NCI-H1105 treated with DMSO at 0.1 percent for 48 hours (cell line): ENCODE measurements at regions not wholly inside any gene's neighbourhood (a gene's known extent, or its start where the extent isn't known, plus 50 kb on each side); places are given as distances from the start of the nearest gene placed in this dataset.
A peak's percentile ranks its signal among the peaks of the same experiment; 100 is the strongest.
"Not testable (repeated sequence)": the region's sequence is repeated elsewhere in the genome, so short reads cannot be mapped to it uniquely, and the experiment has no call there.

ENCODE experiments used
- DNase-seq: peaks from one replicate; lab custom pipeline; 2025; lab: John Stamatoyannopoulos, UW

DNA sequence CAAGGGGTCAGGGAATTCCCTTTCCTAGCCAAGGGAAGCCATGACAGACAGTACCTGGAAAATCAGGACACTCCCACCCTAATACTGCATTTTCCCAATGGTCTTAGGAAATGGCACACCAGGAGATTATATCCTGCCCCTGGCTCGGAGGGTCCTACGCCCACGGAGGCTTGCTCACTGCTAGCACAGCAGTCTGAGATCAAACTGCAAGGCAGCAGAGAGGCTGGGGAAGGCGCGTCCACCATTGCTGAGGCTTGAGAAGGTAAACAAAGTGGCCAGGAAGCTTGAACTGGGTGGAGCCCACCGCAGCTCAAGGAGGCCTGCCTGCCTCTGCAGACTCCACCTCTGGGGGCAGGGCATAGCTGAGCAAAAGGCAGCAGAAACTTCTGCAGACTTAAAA lies 207.1 kb upstream of the OBI1 start:
- not testable (repeated sequence) for DNase-seq

- DNase-seq, result no peak
Observed at GRCh38 chr13:78862446-78862845, 203.5 kb upstream of the OBI1 start.

DNA sequence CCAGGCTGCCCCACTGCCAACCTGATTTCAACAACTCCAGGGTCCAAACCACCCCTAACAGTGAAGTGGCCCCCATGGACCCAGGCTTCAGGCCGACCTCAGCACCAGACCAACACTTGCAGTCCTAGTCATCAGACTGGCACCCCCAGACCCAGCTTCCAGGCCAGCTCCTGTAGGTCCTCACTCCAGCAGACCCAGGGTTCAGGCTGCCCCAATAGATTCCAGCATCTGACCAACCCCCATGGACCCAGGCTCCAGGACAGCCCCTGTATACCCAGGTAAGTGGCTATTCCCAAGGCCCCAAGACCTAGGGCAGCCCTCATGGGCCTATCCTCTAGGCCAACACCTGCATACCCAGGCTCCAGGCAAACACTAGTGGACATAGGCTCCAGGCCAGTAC lies 193.8 kb upstream of the OBI1 start:
- DNase-seq, result no peak

GRCh38 chr13:78845656-78846365 lies 186.9 kb upstream of the OBI1 start:
- DNase-seq, result no peak

GRCh38 chr13:78844106-78844505 lies 185.2 kb upstream of the OBI1 start:
- no peak for DNase-seq

DNA sequence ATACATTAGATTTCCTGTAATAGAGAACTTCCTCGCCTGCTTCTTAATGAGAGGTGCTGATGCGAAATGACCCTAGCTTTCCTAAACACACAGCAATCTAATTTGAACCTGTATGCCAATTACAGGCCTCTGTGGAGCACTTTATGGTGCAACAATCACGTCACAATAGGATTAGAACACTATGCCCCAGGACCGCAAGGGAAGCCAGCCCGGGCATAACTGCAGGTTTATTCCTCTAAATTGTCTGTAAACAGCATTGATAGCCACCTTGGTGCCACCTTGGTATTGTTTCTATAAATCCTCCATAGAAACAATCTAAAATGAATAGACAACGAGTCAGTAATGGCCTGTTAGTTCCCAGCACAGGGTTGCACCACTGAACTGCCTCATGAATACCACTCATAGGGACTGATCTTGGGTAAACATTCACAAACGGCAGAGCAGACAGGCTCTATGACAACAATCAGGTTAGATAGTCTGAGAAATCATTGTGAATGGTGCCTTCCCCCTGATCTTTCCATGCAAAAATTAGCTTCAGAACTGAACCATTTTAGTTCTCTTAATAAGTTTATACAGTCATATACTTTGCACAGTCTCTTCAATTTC lies 182.5 kb upstream of the OBI1 start:
- DNase-seq, result peak; percentile 69

DNA sequence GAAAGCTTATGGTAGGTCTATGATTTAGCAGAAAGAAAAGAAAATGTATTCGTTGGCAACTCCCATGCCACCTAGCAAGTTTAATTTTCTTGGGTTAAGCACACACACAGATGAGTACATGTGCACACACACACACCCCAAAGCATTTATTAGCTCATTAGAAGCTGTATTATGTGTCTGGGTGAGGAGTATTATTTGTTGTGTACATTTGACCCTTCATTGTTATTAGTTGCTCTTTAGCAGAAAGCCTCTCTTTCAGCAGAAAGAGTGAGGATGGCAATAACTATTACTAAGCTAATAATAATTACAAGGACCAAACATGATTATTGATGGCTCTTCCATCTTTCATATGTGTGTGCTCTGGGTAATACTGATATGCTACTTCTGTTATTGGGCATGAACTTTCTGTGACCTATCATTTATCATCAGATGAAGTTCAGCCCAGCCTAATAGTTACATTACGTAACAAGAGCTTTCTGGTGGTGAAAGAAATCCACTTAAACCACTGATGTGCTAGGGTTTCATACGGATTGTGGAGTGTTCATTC lies 177.4 kb upstream of the OBI1 start:
- DNase-seq, result no peak

DNA sequence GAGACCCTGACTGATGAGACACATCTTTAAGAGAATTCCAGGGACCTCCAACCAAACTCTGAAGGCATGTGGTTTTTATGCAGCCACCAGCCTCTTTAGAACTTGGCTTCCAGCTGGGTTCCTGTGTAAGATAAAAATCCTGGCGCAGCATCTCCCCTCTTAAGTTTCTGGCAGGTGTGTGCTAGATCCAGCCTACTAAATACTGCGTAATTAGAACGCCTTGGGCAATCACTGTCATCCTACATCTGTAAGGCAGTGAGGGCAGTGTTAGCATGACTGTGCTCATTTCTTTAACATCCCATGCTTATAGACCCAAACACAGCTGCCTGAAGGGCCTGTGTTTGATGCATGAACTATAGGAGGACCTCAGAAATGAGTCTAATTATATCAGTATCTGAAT lies 173.5 kb upstream of the OBI1 start:
- peak; percentile 32 for DNase-seq

DNA sequence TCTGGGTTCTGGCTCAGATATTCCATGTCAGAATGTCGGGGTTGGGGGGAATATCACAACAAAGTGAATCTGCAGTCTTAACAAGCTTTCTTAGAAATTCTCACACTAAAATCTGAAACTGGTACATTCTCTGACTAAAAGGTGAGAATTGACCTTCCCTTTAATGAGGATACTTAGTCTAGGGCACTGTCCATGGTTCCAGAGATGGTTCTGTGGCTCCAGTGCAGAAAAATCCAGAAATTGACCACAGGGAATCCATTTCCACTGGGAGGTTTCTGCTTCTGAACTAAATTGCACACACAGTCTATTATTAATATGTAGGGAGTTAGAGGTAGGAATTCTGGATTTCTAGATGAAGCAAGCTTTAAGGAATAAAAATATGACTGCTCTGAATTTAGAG lies 171.6 kb upstream of the OBI1 start:
- DNase-seq, result no peak

DNA sequence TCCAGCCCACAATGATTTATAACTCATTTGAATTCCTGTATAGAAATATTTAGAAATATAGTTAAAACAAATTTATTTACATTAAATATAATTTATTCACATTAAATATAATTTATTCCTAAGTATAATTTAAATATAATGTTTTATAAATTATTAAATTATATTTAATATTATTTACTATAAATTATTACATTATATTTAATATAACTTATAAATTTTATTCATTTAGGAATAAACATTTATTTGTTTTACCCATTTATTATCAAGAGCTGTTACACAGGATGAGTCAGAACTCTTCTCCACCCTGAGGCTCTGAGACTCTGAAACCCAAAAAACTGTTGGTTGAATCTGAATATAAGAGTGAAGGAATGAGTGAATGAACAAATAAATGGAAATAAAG lies 170.9 kb upstream of the OBI1 start:
- no peak for DNase-seq

DNA sequence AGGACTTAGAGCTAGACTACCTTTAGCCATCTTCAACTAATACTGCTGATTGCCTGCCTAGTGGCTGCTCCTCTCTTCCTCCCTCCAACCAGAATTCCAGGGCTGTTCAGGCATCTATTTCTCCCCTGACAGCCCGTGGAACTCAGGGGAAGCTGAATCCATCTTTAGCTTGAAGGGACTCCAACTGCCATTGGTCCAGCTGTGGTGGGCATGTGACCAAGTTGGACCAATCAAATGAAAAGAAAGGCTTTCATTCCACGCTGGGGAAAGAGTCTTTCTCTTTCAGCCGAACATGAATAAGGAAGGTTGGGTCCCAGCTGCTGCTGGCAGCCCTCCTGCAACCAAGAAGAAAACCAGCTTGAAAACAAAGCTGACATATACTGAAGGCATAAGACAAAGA lies 168.5 kb upstream of the OBI1 start:
- DNase-seq, result no peak

DNA sequence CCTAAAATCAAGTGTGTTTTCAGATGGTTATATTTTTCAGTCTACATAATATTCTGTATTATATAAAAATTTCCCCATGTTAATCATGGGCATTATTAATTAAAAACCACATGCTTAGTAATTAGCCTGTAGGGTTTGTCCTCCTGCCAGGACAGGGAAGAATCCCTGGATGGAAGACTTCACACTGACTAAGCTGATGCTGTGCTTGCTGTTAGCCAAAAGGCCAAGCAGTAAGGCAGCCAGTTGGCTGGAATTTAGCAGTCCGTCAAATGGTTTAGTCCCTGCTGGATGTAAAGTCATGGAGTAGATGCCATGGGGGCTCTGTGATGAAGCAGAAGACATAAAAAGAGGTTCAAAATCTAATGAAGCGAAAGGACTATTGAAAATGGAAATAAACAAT lies 168.0 kb upstream of the OBI1 start:
- no peak for DNase-seq

DNA sequence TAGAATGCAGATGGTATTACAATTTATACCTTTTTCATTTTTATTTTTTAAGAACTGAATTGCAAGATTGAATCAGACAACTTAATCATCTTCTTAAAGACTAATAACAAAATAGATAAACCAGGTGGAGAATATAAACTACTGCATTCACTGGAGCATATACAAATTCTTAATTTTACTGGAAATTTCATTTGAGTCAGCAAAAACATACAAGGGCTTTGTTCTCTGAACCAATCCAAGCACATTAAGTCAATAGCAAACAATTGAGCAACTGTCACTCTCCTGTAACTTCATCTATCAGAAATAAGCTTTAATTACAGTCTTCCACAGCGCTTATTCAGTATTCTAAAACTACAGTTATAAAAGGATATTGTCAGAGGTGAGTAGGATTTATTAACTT lies 167.4 kb upstream of the OBI1 start:
- peak; percentile 43 for DNase-seq

DNA sequence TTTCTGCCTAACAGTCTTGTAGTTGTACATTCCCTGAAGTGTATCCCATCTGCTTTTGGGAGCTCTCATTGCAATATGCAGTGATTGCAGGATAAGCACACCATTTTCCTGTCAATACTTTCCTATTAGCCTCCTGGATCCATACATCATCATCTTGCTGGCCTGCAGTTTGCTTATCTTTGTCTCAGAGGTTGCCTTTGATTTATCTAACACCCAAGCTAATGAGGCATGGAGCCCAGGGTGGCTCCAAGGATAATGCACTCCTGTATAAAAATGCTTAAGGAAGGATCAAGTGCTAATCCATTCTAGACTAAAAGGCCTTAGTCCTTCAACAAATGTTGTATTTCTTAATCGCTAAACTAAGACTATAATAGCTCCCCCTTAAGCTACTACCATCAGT lies 161.6 kb upstream of the OBI1 start:
- no peak for DNase-seq

GRCh38 chr13:78816592-78816991 lies 157.6 kb upstream of the OBI1 start:
- no peak for DNase-seq

GRCh38 chr13:78816154-78816553 lies 157.2 kb upstream of the OBI1 start:
- no peak for DNase-seq

- no peak for DNase-seq
Observed at GRCh38 chr13:78806457-78806856, 147.5 kb upstream of the OBI1 start.

GRCh38 chr13:78802912-78803311 lies 144.0 kb upstream of the OBI1 start:
- DNase-seq, result no peak

GRCh38 chr13:78787190-78787589 lies 128.2 kb upstream of the OBI1 start:
- DNase-seq, result no peak

- DNase-seq, result peak; percentile 31
Observed at GRCh38 chr13:78786459-78786858, 127.5 kb upstream of the OBI1 start.

DNA sequence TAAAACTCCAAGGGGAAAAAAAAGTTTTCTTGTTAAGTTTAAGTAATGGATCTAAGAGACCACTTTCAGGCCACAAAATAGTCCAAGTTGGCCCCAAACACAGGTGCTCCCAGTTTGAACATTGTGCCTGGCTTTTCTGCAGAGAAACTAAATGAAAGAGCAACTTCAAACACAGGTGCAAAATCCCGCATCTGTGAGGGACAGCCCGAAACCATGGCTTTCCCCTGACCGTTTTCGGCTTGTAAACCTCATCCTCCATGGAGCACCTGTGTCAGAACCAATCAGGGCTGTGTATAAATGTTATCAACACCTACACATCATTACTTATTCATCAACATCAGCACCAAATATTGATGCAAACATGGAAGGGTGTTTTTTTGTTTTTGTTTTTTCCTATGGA lies 126.8 kb upstream of the OBI1 start:
- DNase-seq, result no peak

GRCh38 chr13:78784014-78784750 lies 125.2 kb upstream of the OBI1 start:
- no peak for DNase-seq

DNA sequence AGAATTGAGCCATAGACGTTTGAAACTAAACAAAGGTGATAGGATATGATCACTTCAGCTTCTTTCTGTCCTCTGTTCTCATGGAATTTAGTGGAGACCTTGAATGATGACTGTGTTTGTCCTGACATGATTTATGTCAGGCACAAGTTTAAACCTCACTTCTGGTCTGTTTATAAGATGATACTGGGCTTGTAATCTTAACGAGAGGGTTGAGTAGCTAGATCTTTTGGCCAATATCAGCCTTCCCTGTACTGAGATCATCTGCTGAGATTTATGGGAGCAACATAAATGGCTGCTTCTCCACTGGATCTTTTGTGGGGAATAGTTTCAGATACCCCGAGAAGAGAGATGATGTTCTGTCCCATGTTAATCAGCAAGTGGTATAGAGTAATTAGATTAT lies 121.8 kb upstream of the OBI1 start:
- no peak for DNase-seq
